GM19328 (cell line): ENCODE measurements at regions not wholly inside any gene's neighbourhood (a gene's known extent, or its start where the extent isn't known, plus 50 kb on each side); places are given as distances from the start of the nearest gene placed in this dataset.
"Not testable (repeated sequence)": the region's sequence is repeated elsewhere in the genome, so short reads cannot be mapped to it uniquely, and the experiment has no call there.

Source experiments
- ATAC-seq: cut with Tn5 transposase; IDR thresholded peaks from one replicate; pipeline ENCODE4 v1.9.1; 2021; ENCODE audit warnings: mild to moderate bottlenecking, moderate library complexity; ENCODE audit not compliant: unreplicated experiment

DNA sequence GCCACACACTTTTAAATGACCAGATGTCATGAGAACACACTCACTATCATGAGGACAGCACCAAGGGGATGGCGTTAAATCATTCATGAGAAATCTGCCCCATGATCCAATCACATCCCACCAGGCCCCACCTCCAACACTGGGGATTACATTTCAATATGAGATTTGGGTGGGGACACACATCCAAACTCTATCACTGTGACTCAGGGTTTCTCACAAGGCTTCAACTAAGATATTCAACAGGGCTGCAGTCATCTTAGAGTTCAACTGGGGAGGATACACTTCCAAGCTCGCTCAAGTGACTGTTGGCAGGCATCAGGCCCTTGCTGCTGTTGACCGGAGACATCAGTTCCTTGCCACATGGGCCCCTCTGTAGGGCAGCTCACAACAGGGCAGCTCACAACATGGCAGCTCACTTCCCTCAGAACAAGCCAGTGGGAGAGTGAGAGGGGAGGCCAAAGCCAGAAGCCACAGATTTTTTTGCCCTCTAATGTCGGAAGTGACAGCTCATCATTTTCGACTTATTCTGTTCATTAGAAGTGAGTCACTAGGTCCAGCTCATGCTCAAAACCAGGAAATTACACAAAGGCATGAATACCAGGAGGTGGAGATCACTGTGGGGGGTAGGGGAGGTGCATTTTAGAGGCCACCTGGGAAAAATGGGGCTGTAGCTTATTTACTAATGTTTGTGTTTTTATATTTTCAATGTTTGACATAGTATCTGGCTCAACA, 50.8 kb upstream of the PTHLH start:
- no peak for ATAC-seq

GRCh38 chr12:28024231-28024995, 51.9 kb upstream of the PTHLH start:
- ATAC-seq, result no peak

- ATAC-seq, result no peak
Observed at GRCh38 chr12:28025821-28026505, 53.4 kb upstream of the PTHLH start.

DNA sequence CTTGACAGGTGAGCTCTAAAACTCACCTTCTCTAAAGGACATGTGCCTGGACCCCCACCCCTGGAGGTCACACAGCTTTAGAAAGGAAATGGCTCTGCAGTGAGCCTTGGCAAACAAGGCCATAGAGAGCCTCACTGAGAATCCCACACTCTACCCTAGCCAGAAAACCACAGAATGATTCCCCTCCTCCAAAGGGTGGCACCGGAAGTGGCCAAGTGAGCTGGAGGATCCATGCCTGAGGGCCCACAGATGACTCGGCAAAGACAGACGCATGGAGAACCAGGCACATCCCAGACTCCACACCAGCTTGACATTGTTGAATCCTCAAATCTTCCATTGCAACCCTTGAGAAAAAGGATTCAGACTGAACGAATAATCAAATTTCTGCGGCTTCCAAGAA, 54.2 kb upstream of the PTHLH start:
- no peak for ATAC-seq

- no peak for ATAC-seq
Observed at GRCh38 chr12:28027328-28027727, 54.8 kb upstream of the PTHLH start.

DNA sequence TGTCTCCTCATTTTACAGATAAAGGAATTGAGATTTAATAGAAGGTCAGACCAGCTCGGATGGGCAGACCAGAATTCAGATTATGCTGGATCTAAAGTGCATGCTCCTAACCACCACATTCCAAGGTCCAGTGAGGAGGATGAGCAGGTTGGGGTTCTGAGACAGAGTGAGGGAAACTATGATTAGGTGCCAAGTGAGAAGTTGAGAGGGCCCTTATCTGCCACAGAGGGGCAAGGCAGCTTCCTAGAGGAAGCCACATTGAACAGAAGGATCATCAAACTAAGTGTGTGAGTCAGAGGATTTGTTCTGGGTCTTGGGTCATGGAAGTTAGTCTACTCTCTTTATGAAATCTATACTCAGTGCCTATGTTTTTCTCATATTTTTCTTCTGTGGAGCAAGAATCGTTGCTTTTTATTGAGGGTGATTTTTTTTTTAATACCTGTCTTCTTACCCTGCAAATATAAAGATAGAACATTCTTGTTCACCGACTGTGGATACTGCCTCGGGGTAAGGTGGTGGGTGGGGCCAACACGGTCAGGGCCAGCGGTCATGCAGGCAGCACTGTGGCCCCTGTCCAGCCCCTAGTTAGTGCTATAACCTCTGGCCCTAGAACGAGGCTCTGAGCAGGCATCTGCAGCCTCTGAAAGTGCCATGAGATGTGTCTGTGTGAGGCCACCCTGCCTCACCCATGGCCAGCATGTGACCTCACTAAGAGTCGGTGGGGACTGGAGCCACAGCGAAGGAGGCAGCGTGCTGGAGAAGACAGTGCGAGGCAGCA, 55.6 kb upstream of the PTHLH start:
- ATAC-seq, result no peak

DNA sequence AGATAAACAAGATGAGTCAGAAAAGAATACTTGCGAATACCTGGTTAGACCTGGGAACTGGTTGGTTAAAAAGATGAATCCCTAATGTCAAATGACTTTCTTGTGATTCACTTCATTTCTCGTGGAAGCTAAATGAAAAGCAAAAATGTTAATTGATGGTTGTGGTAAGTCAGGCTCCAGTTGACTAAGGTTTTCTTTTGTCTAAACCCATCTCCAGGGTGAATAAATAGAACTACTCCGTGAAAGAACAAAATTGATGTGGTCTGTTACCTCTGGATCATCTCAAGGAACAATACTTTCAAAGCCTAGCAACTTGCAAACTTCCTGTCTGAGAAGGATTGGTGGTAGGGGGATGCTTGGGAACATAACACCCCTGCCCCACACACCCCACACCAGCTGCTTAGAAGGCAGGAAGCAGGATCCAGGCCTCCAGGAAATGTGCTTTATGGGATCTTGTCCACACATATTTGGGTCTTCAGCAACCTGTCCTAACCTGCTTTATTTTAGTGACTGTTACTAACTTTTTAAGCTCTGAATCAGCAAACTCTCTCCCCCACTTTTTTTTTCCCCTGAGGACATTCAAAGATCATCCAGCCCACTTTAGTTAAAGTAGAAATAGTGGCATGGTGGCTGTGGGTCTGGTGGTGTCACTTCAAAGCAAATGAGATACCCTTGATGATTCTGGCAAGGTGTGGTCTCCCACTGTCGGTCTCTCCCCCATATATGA, 60.4 kb upstream of the PTHLH start:
- ATAC-seq, result no peak

GRCh38 chr12:28033538-28033915, 61.0 kb upstream of the PTHLH start:
- ATAC-seq, result no peak

GRCh38 chr12:28034271-28034670, 61.7 kb upstream of the PTHLH start:
- no peak for ATAC-seq

- no peak for ATAC-seq
Observed at GRCh38 chr12:28035500-28035899, 63.0 kb upstream of the PTHLH start.

GRCh38 chr12:28036940-28037339, 64.4 kb upstream of the PTHLH start:
- no peak for ATAC-seq

GRCh38 chr12:28040246-28040645, 67.7 kb upstream of the PTHLH start:
- ATAC-seq, result no peak

GRCh38 chr12:28046600-28046999, 74.1 kb upstream of the PTHLH start:
- ATAC-seq, result not testable (repeated sequence)

DNA sequence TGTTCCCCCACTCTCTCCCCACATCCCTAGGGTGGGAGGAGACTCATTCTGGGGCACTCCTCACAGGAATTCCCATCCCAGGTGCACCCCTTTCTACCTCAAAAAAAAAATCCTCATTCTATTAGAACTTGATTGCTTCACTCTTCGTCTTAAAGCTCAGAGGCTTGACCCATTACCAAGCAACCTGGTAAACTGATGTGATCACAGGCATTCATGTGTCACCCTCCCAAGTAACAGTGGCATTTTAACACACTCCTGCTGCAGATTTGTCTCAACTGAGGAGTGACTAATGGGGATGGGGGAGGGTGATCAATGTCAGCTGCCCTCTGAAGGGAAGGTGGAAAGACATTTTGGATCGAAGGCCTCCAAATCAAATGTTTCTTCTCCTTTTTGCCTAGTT, 78.1 kb upstream of the PTHLH start:
- ATAC-seq, result no peak

- ATAC-seq, result no peak
Observed at GRCh38 chr12:28051516-28052354, 79.2 kb upstream of the PTHLH start.

- ATAC-seq, result no peak
Observed at GRCh38 chr12:28053564-28053963, 81.0 kb upstream of the PTHLH start.

- no peak for ATAC-seq
Observed at GRCh38 chr12:28054583-28054982, 82.0 kb upstream of the PTHLH start.

- ATAC-seq, result no peak
Observed at GRCh38 chr12:28057856-28058615, 85.5 kb upstream of the PTHLH start.

DNA sequence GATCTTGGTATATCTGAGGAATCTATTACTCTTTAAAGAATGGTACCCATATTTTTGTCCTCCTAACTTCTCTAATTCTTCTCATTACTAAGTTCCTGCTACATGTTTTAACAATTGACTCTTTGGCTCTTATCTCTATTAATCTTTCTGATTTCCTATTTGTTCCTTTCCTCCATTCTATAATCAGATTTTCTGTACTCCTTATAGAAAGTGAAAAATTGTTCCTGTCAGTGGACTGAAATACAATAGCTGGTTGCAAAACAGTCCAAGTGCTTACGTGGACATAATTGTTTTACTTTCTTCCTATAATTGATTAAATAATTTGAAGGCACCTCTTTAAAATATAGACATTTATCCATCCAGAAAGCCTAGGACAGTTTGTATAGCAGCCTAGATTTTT, 86.7 kb upstream of the PTHLH start:
- no peak for ATAC-seq
